IPS DF 6.9 (cell line): ENCODE measurements at regions not wholly inside any gene's neighbourhood (a gene's known extent, or its start where the extent isn't known, plus 50 kb on each side); places are given as distances from the start of the nearest gene placed in this dataset.

Experiments used
- DNase-seq: peaks from one replicate; pipeline ENCODE4 v3.0.0-alpha.2; 2013; ENCODE audit warnings: low read depth, low spot score
- H3K27ac ChIP-seq: one replicate; pipeline ENCODE4 v1.5.1; 2013; ENCODE audit warnings: low read length, control low read depth
- H3K27me3 ChIP-seq: 2 replicates; pipeline ENCODE4 v1.6.1; 2013; ENCODE audit warnings: mild to moderate bottlenecking, low read length; ENCODE audit not compliant: control insufficient read depth, insufficient read depth
- H3K36me3 ChIP-seq: 2 replicates; pipeline ENCODE4 v1.6.1; 2013; ENCODE audit warnings: low read length; ENCODE audit not compliant: control insufficient read depth, insufficient read depth
- H3K4me1 ChIP-seq: 2 replicates; pipeline ENCODE4 v1.6.1; 2013; ENCODE audit warnings: low read length; ENCODE audit not compliant: control insufficient read depth, insufficient read depth
- H3K4me3 ChIP-seq: 2 replicates; pipeline ENCODE4 v1.5.1; 2013; ENCODE audit warnings: mild to moderate bottlenecking, low read length
- H3K9me3 ChIP-seq: 2 replicates; pipeline ENCODE4 v1.6.1; 2013; ENCODE audit warnings: low read length, inconsistent platforms; ENCODE audit not compliant: control insufficient read depth, insufficient read depth
- WGBS: extraction: QIAGEN DNeasy Blood & Tissue Kit; methylation state at CpG from one replicate; pipeline ENCODE4 v1.1.7; 2013; ENCODE audit warnings: mixed read lengths, missing lambda C conversion rate; ENCODE audit not compliant: insufficient read length, insufficient coverage; 5-methylcytosine and 5-hydroxymethylcytosine counted together

GRCh38 chr6:114747995-114748625 is 405.3 kb upstream of the HS3ST5 start:
- WGBS, result no CpG with 5 or more reads among the region's 6 CpGs
- H3K4me3 ChIP-seq, result no peak overlapping the region
- DNase-seq, result no peak
- no peaks in the 10 kb centered on the region for H3K27me3 ChIP-seq
- no peaks in the 10 kb centered on the region for H3K36me3 ChIP-seq
- H3K9me3 ChIP-seq, result no peaks in the 10 kb centered on the region
- H3K27ac ChIP-seq, result no peak overlapping the region
- no peaks in the 10 kb centered on the region for H3K4me1 ChIP-seq

DNA sequence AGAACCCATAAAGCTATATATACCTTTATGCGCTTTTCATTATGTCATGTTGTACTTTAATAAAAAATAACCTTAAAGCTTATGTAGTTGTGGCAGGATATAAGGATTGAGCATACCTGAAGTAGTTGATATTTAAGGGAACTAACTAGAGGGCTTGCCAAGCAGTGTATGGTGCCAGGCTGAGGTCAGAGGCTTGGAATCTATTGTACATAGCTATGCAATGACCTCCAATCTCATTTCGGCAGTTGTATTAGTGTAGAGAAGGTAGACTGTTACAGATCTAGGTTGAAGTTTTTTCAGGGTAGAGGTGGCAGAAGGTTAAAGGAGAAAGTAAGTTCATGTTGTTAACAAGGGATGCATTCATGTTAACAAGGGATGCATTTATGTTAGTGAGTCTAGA is 397.7 kb upstream of the HS3ST5 start:
- Histone ChIP-seq H3K4me3 (no peak overlapping the region), H3K36me3 (no peaks in the 10 kb centered on the region), H3K4me1 (no peaks in the 10 kb centered on the region), H3K27ac (no peak overlapping the region), H3K27me3 (no peaks in the 10 kb centered on the region), H3K9me3 (no peaks in the 10 kb centered on the region)
- no peak for DNase-seq
- WGBS, result no CpG with 5 or more reads among the region's 2 CpGs

GRCh38 chr6:114739656-114740055 is 396.8 kb upstream of the HS3ST5 start:
- no CpG with 5 or more reads among the region's 1 CpG for WGBS
- Histone ChIP-seq H3K27ac (no peak overlapping the region), H3K4me1 (no peaks in the 10 kb centered on the region), H3K9me3 (no peaks in the 10 kb centered on the region), H3K36me3 (no peaks in the 10 kb centered on the region), H3K27me3 (no peaks in the 10 kb centered on the region), H3K4me3 (no peak overlapping the region)
- DNase-seq, result no peak

DNA sequence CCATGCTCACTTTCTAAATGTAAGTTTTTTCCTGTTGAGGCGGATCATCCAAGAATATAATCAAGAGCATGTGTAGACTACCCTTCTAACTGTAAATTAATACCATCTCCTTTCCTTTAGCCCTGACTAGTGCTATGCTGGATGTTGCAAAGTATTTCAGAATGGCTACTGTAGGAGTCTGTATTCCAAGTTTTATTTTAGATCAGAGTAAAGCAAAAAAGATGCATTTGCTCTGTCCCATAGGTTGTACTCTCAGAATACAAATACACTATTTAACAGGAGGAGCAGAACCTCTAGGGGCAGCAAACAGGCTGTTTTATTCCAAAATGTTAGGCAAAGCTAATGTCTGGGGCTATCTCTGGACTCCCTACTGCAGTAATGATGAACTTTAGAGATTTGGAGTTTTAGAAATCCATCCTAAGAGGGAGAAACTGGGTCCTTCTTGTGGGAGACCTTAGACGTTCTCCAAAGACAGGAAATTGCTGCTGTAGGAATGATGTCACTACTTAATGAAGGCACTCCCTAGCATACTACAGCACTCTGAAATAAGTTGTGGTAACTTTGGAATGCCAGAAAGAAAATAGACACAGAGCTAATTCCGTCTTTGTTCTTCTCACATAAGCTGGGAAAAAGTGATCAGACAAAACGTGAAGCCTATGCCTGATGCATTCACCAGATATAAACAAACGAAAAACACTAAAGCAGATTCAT is 392.4 kb upstream of the HS3ST5 start:
- no peak for DNase-seq
- no CpG with 5 or more reads among the region's 5 CpGs for WGBS

DNA sequence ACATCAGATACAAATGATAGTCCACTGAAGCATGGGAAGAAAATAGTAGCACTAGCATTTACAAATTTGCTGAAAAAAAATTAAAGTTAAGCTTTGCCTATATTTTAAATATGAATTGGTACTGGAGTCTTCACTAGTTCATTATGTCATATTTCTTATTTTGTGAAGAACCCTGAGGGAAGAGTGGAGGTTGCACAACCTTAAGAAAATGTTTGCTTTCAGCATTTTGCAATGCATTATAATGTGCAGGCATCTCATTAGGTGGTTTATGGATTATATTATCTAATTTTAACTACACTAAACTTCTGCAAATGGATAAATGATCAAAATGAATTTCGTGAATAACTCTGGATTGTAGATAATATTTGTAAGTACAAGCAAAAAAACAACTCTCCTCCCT is 390.8 kb upstream of the HS3ST5 start:
- Histone ChIP-seq H3K9me3 (no peaks in the 10 kb centered on the region), H3K4me1 (no peaks in the 10 kb centered on the region), H3K36me3 (no peaks in the 10 kb centered on the region), H3K27ac (no peak overlapping the region), H3K27me3 (no peaks in the 10 kb centered on the region), H3K4me3 (no peak overlapping the region)
- DNase-seq, result no peak
- no CpG with 5 or more reads among the region's 1 CpG for WGBS

More for the DNA sequence above, 392.4 kb upstream of the HS3ST5 start:
- H3K4me1 ChIP-seq, result no peaks in the 10 kb centered on the region
- no peak overlapping the region for H3K4me3 ChIP-seq
- H3K9me3 ChIP-seq, result no peaks in the 10 kb centered on the region
- H3K27me3 ChIP-seq, result no peaks in the 10 kb centered on the region
- H3K36me3 ChIP-seq, result no peaks in the 10 kb centered on the region
- no peak overlapping the region for H3K27ac ChIP-seq

DNA sequence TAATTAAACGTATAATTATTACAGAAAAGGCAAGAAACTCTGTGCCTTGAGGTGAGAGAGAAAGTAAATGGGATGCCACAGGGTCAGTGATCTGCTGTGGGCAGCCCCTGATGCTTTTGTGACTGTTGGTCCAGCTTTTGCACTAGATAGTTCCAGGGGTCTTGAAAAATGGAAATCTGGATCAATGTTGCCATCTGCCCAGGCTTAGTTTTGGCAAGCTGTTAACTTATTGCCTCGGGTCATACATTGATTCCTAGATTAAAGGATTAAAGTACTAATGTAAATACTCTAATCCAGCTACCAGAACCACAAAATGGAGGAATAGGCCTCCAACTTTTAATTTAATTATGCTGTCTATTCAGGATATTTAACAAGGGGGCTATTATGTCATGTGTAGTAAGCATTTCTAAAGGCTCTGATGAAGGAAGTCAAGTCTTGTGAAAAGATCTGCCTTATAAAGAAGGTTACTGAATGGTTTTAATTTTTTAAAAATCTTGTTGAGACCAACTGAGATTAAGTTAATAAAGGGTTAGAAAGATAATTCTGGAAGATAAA is 376.0 kb upstream of the HS3ST5 start:
- no CpG with 5 or more reads among the region's 2 CpGs for WGBS
- H3K27ac ChIP-seq, result no peak overlapping the region
- no peaks in the 10 kb centered on the region for H3K4me1 ChIP-seq
- no peaks in the 10 kb centered on the region for H3K9me3 ChIP-seq
- H3K27me3 ChIP-seq, result no peaks in the 10 kb centered on the region
- DNase-seq, result no peak
- H3K4me3 ChIP-seq, result no peak overlapping the region
- H3K36me3 ChIP-seq, result no peaks in the 10 kb centered on the region

- no peaks in the 10 kb centered on the region for H3K9me3 ChIP-seq
- WGBS, result no CpG with 5 or more reads among the region's 3 CpGs
- no peaks in the 10 kb centered on the region for H3K4me1 ChIP-seq
- H3K27me3 ChIP-seq, result no peaks in the 10 kb centered on the region
- H3K4me3 ChIP-seq, result no peak overlapping the region
- H3K36me3 ChIP-seq, result no peaks in the 10 kb centered on the region
- DNase-seq, result no peak
- H3K27ac ChIP-seq, result no peak overlapping the region
Measured at GRCh38 chr6:114718186-114718585, 375.4 kb upstream of the HS3ST5 start.

DNA sequence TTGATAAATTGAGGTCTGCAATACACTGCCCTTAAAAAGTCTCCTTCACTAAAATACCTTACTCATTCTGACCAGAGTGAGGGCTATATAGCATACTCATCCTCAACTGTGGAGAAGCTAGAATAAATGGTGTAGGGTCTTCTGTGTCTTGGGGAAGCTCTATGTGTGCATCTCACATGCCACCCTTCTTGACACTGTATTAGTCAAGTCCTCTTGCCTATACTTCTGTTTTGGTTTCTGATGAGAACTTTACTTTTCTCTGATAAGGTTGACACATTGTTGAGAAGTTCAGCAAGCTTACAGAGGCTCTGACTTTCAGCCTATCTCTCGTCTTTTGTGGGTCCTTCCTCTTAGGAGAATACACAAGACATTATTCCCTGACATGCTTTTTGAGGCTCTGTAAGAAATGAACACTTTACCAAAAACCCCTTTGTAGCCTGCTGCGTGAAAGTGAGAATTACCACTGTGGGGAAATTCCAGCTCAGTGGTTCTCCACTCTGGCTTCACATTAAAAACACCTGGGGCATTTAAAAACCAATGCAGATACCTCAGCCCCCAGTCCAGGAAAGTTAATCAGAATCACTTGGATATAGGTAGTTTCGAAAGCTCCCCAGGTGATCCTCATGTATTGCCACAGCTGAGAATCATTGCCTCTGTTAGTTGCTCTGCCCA is 372.1 kb upstream of the HS3ST5 start:
- no peak for DNase-seq
- Histone ChIP-seq H3K36me3 (no peaks in the 10 kb centered on the region), H3K9me3 (no peaks in the 10 kb centered on the region), H3K27me3 (no peaks in the 10 kb centered on the region), H3K27ac (no peak overlapping the region), H3K4me1 (no peaks in the 10 kb centered on the region), H3K4me3 (no peak overlapping the region)
- no CpG with 5 or more reads among the region's 3 CpGs for WGBS

- Histone ChIP-seq H3K27ac (no peak overlapping the region), H3K9me3 (no peaks in the 10 kb centered on the region), H3K4me1 (no peaks in the 10 kb centered on the region), H3K4me3 (no peak overlapping the region), H3K36me3 (no peaks in the 10 kb centered on the region), H3K27me3 (no peaks in the 10 kb centered on the region)
- WGBS, result no CpG with 5 or more reads among the region's 2 CpGs
- no peak for DNase-seq
Measured at GRCh38 chr6:114713690-114714089, 370.9 kb upstream of the HS3ST5 start.

DNA sequence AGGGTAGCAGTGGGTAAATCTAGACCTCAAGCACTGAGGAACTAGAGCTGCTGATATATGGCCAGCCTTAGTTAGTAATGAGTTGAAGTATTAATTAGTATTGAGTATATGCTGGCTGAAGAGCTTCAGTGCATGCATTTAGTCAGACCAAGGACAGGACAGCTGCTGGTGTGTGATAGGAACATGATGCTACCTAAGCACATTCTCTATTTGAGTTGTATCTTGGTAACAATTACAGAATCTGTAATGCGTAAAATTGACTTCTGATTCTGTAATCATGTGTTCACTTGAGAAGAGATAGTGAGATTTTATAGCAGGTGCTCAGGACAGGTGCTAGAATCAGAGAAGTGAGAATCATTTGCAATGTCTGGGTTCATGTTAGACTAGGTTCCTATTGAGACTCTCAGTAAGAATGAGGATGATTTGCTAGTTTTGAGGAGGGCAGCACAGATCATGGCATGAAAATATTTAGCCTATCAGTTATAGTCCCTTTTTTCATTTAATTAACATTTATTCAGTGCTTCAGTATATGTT is 369.4 kb upstream of the HS3ST5 start:
- DNase-seq, result no peak
- no peak overlapping the region for H3K4me3 ChIP-seq
- no peaks in the 10 kb centered on the region for H3K27me3 ChIP-seq
- no peaks in the 10 kb centered on the region for H3K4me1 ChIP-seq
- no peaks in the 10 kb centered on the region; the same call in 1 of the 2 replicates for H3K9me3 ChIP-seq
- WGBS, result no CpG with 5 or more reads among the region's 1 CpG
- H3K27ac ChIP-seq, result no peak overlapping the region
- no peaks in the 10 kb centered on the region for H3K36me3 ChIP-seq
